ENCODE measurements at regions not wholly inside any gene's neighbourhood (a gene's known extent, or its start where the extent isn't known, plus 50 kb on each side); places are given as distances from the start of the nearest gene placed in this dataset.

DNA sequence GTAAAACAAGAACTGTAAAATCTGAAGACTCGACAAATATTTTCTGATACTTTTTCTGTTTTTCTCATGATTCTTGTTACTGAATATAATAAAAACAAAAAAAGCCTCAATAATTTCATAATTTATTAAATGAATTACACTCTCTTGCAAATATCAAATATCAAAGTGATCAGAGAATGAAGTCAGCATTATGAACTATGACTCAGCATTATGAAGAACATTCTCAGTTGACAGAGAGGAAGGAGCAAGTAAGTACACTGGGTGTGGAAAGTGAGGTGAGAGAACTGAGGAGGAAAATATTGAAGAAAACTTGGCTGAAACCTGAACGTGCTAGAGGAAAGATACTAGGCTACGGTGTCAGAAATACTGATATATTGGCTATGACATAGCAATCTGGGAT, 529.5 kb downstream of the KCNT2 start:
- H3K27me3 ChIP-seq (ENCODE audit: insufficient read depth, poor library complexity, severe bottlenecking), result no peaks in the 10 kb centered on the region
- TF ChIP-seq POLR2AphosphoS5 (IDR thresholded peaks at IDR 0.05; ENCODE audit: low read depth), result no peak
- no peak for TF ChIP-seq GABPA (IDR thresholded peaks at IDR 0.05; ENCODE audit: low read depth)
- TF ChIP-seq SPI1 (IDR thresholded peaks at IDR 0.05; ENCODE audit: borderline replicate concordance, low read depth), result no peak
- TF ChIP-seq, protein P1, sequence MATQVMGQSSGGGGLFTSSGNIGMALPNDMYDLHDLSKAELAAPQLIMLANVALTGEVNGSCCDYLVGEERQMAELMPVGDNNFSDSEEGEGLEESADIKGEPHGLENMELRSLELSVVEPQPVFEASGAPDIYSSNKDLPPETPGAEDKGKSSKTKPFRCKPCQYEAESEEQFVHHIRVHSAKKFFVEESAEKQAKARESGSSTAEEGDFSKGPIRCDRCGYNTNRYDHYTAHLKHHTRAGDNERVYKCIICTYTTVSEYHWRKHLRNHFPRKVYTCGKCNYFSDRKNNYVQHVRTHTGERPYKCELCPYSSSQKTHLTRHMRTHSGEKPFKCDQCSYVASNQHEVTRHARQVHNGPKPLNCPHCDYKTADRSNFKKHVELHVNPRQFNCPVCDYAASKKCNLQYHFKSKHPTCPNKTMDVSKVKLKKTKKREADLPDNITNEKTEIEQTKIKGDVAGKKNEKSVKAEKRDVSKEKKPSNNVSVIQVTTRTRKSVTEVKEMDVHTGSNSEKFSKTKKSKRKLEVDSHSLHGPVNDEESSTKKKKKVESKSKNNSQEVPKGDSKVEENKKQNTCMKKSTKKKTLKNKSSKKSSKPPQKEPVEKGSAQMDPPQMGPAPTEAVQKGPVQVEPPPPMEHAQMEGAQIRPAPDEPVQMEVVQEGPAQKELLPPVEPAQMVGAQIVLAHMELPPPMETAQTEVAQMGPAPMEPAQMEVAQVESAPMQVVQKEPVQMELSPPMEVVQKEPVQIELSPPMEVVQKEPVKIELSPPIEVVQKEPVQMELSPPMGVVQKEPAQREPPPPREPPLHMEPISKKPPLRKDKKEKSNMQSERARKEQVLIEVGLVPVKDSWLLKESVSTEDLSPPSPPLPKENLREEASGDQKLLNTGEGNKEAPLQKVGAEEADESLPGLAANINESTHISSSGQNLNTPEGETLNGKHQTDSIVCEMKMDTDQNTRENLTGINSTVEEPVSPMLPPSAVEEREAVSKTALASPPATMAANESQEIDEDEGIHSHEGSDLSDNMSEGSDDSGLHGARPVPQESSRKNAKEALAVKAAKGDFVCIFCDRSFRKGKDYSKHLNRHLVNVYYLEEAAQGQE (IDR thresholded peaks at IDR 0.05; ENCODE audit: insufficient replicate concordance, low read depth), result no peak
- TF ChIP-seq, protein P2, sequence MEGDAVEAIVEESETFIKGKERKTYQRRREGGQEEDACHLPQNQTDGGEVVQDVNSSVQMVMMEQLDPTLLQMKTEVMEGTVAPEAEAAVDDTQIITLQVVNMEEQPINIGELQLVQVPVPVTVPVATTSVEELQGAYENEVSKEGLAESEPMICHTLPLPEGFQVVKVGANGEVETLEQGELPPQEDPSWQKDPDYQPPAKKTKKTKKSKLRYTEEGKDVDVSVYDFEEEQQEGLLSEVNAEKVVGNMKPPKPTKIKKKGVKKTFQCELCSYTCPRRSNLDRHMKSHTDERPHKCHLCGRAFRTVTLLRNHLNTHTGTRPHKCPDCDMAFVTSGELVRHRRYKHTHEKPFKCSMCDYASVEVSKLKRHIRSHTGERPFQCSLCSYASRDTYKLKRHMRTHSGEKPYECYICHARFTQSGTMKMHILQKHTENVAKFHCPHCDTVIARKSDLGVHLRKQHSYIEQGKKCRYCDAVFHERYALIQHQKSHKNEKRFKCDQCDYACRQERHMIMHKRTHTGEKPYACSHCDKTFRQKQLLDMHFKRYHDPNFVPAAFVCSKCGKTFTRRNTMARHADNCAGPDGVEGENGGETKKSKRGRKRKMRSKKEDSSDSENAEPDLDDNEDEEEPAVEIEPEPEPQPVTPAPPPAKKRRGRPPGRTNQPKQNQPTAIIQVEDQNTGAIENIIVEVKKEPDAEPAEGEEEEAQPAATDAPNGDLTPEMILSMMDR (IDR thresholded peaks at IDR 0.05; ENCODE audit: insufficient read depth, low read length), result no peak
- no peak overlapping the region for H3K27ac ChIP-seq (replicated peaks)
- H3K4me3 ChIP-seq (replicated peaks; ENCODE audit: insufficient read depth, low read length), result no peak overlapping the region
- no peak for DNase-seq (ENCODE audit: low read depth in 1 of 2, low spot score in 1 of 2)

DNA sequence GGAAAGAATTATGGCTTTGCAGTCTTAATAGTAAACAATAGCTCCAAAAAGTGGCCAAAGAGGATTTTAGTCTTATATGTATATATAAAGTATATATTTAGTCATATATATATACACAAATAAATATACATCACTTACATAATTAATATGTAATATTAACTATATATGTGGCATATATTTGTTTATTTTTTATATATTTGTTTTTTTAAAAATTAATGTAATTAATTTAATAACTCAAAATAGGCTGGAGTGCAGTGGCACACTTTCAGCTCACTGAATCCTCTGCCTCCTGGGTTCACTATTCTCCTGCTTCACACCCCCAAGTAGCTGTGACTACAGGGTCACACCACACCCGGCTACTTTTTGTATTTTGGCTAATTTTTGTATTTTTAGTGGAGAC, 532.6 kb downstream of the KCNT2 start:
- TF ChIP-seq GABPA (IDR thresholded peaks at IDR 0.05; ENCODE audit: low read depth) (no peak), SPI1 (IDR thresholded peaks at IDR 0.05; ENCODE audit: borderline replicate concordance, low read depth) (no peak), POLR2AphosphoS5 (IDR thresholded peaks at IDR 0.05; ENCODE audit: low read depth) (no peak)
- TF ChIP-seq, protein P1 (IDR thresholded peaks at IDR 0.05; ENCODE audit: insufficient replicate concordance, low read depth), result no peak
- TF ChIP-seq, protein P2 (IDR thresholded peaks at IDR 0.05; ENCODE audit: insufficient read depth, low read length), result no peak
- Histone ChIP-seq H3K27ac (replicated peaks) (no peak overlapping the region), H3K4me3 (replicated peaks; ENCODE audit: insufficient read depth, low read length) (no peak overlapping the region), H3K27me3 (ENCODE audit: insufficient read depth, poor library complexity, severe bottlenecking) (no peaks in the 10 kb centered on the region)
- DNase-seq (ENCODE audit: low read depth in 1 of 2, low spot score in 1 of 2), result no peak

DNA sequence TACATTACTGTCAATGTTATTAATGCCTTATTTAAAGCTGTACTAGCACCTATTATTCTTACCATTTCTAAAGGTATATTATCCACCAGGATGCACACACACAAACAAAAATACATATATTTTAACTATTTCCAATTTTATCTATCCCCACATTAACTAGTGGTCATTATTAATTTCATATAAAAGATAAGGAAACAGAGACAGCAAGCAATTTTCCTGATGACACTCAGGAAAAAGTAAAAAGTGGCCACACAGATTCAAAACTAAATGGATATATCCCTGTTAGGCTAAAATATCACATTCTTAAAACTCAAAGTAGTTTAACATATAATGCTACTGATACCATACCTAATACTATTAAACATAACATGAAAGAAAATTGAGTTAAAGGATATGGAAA, 534.1 kb downstream of the KCNT2 start:
- H3K27me3 ChIP-seq (ENCODE audit: insufficient read depth, poor library complexity, severe bottlenecking), result no peaks in the 10 kb centered on the region
- TF ChIP-seq POLR2AphosphoS5 (IDR thresholded peaks at IDR 0.05; ENCODE audit: low read depth) (no peak), SPI1 (IDR thresholded peaks at IDR 0.05; ENCODE audit: borderline replicate concordance, low read depth) (no peak), GABPA (IDR thresholded peaks at IDR 0.05; ENCODE audit: low read depth) (no peak)
- TF ChIP-seq, protein P2 (IDR thresholded peaks at IDR 0.05; ENCODE audit: insufficient read depth, low read length), result no peak
- TF ChIP-seq, protein P1 (IDR thresholded peaks at IDR 0.05; ENCODE audit: insufficient replicate concordance, low read depth), result no peak
- DNase-seq (ENCODE audit: low read depth in 1 of 2, low spot score in 1 of 2), result no peak

More for the DNA sequence above, 534.1 kb downstream of the KCNT2 start:
- H3K4me3 ChIP-seq (replicated peaks; ENCODE audit: insufficient read depth, low read length), result no peak overlapping the region
- no peak overlapping the region for H3K27ac ChIP-seq (replicated peaks)

Data from HL-60 (cell line).